Kidney (tissue), 13 donors: ENCODE measurements at regions not wholly inside any gene's neighbourhood (a gene's known extent, or its start where the extent isn't known, plus 50 kb on each side); places are given as distances from the start of the nearest gene placed in this dataset. TPM values are rescaled to one million over a fixed set of nuclear protein-coding genes. Genes with fewer than 3 reads are reported as not detected.

Source experiments
- DNase-seq, 5 donors: peaks; one replicate each; pipeline ENCODE4 v3.0.0-alpha.2; 2013 to 2020
- FAIRE-seq: peaks from 2 replicates; lab custom pipeline; 2012; peaks lifted over from hg19 to GRCh38; lab: Jason Lieb, UNC
- H3K27ac ChIP-seq, 2 donors: one replicate each; pipeline ENCODE4 v1.7.0; 2013; ENCODE audit warnings: low read depth in 2 of 2, low read length in 2 of 2, inconsistent platforms in 1 of 2
- H3K27me3 ChIP-seq: one replicate; pipeline ENCODE4 v1.7.1; 2013; ENCODE audit warnings: low read length, inconsistent platforms; ENCODE audit not compliant: control insufficient read depth, insufficient read depth
- H3K36me3 ChIP-seq, 3 donors: one replicate each; pipeline versions ENCODE4 v1.7.0 to v1.7.1; 2013; ENCODE audit warnings: low read length in 3 of 3, control low read depth in 1 of 3, inconsistent platforms in 1 of 3; ENCODE audit not compliant: insufficient read depth in 3 of 3, control insufficient read depth in 2 of 3
- H3K4me1 ChIP-seq, 3 donors: one replicate each; pipeline versions ENCODE4 v1.7.0 to v1.7.1; 2013; ENCODE audit warnings: low read length in 3 of 3, inconsistent platforms in 1 of 3, low read depth in 1 of 3; ENCODE audit not compliant: control insufficient read depth in 2 of 3, insufficient read depth in 2 of 3
- H3K4me3 ChIP-seq, 3 donors: one replicate each; pipeline versions ENCODE4 v1.7.0 to v1.8.1; 2013; ENCODE audit warnings: low read length in 3 of 3, control low read depth in 1 of 3, inconsistent platforms in 1 of 3
- H3K9ac ChIP-seq, 3 donors: one replicate each; pipeline versions ENCODE4 v1.7.0 to v1.7.1; 2013; ENCODE audit warnings: low read length in 3 of 3, control low read depth in 1 of 3, inconsistent platforms in 1 of 3
- H3K9me3 ChIP-seq, 3 donors: one replicate each; pipeline versions ENCODE4 v1.7.0 to v1.7.1; 2013; ENCODE audit warnings: low read length in 3 of 3, control low read depth in 1 of 3, inconsistent platforms in 1 of 3; ENCODE audit not compliant: control insufficient read depth in 2 of 3, insufficient read depth in 1 of 3
- intact Hi-C: fragments of 100-400 bp; cut with DNase I; formaldehyde crosslinking; loops from one replicate; pipeline ENCODE4 v1.11.1; 2022
- microRNA-seq: library from miRNA; unstranded; fragments of <30 nt; microRNA quantifications from one replicate; pipeline ENCODE4 v1.2.0, GENCODE V29; 2020
- TF ChIP-seq, protein P1 (sequence below): IDR thresholded peaks from 3 replicates; pipeline ENCODE4 v1.5.1; 2012; ENCODE audit warnings: mild to moderate bottlenecking, moderate library complexity, borderline replicate concordance; ENCODE audit not compliant: insufficient read depth; ENCODE audit errors: extremely low read depth
- donor health status: control.
- donor health status: control.
- donor health status: control.
- donor health status: control.
- donor health status: control.
- donor health status: DM: yes; HTN: yes; CAD: no.
- donor health status: Normal renal cell carcinoma (clear cell type).

GRCh38 chr15:36529296-36530011 lies 50.0 kb upstream of the CDIN1 start:
- no peak overlapping the region for H3K9ac ChIP-seq
- no peaks in the 10 kb centered on the region for H3K36me3 ChIP-seq
- FAIRE-seq, result no peak
- H3K4me3 ChIP-seq, result no peak overlapping the region
- H3K4me1 ChIP-seq, result no peaks in the 10 kb centered on the region
- no peaks in the 10 kb centered on the region for H3K27me3 ChIP-seq
- no peaks in the 10 kb centered on the region for H3K9me3 ChIP-seq
- no peak overlapping the region for H3K27ac ChIP-seq
- intact Hi-C loops, result no loop called here
- no peak for DNase-seq
- TF ChIP-seq, protein P1, sequence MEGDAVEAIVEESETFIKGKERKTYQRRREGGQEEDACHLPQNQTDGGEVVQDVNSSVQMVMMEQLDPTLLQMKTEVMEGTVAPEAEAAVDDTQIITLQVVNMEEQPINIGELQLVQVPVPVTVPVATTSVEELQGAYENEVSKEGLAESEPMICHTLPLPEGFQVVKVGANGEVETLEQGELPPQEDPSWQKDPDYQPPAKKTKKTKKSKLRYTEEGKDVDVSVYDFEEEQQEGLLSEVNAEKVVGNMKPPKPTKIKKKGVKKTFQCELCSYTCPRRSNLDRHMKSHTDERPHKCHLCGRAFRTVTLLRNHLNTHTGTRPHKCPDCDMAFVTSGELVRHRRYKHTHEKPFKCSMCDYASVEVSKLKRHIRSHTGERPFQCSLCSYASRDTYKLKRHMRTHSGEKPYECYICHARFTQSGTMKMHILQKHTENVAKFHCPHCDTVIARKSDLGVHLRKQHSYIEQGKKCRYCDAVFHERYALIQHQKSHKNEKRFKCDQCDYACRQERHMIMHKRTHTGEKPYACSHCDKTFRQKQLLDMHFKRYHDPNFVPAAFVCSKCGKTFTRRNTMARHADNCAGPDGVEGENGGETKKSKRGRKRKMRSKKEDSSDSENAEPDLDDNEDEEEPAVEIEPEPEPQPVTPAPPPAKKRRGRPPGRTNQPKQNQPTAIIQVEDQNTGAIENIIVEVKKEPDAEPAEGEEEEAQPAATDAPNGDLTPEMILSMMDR, result no peak

Small RNA genes lying in the stretch of these regions (microRNA-seq; reads per million reads assigned to microRNA genes)
- gene MIR4510, result not detected
